Gastroesophageal sphincter (tissue), 3 donors: ENCODE measurements at regions not wholly inside any gene's neighbourhood (a gene's known extent, or its start where the extent isn't known, plus 50 kb on each side); places are given as distances from the start of the nearest gene placed in this dataset.

Experiments used
- EP300 ChIP-seq: sonication (generic); formaldehyde crosslinking; IDR thresholded peaks from one replicate; pipeline ENCODE4 v1.6.1; 2017; ENCODE audit warnings: antibody characterized with exemption, mild to moderate bottlenecking
- POLR2A ChIP-seq, 2 donors: fragments of 450-650 bp; IDR thresholded peaks; one replicate each; pipeline ENCODE4 v1.6.1; 2017; ENCODE audit warnings: antibody characterized with exemption in 2 of 2, mild to moderate bottlenecking in 2 of 2, moderate library complexity in 1 of 2
- POLR2AphosphoS5 ChIP-seq: sonication (generic); formaldehyde crosslinking; IDR thresholded peaks from one replicate; pipeline ENCODE4 v1.6.1; 2017; ENCODE audit warnings: antibody characterized with exemption
- TF ChIP-seq, protein P1 (sequence below), 4 experiments: fragments of 200-600 bp in 2 of 4; fragments of 450-650 bp in 2 of 4; sonication (generic) in 1 of 4; IDR thresholded peaks; one replicate each; pipeline ENCODE4 v1.5.1; 2017 to 2019; ENCODE audit warnings: antibody characterized with exemption in 4 of 4, mild to moderate bottlenecking in 2 of 4, moderate library complexity in 2 of 4

DNA sequence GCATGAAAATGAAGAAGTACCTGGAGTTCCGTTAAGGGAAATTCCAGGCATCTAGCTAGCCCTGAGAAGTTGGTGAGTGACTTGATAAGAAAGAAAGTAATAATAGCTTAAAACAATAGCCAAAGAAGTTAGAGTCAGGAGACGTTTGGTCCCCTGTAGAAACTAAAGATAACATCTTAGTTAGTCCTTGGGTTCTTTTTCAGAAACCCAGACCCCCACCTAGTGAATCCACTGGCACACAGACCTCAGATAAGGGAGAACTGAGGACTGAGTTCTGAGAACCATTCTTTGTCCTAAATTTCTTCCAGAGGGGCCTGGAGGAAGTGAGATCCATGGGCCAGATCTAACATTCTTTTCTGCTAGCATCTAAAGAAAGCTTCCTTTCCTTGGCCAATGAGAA, 335.4 kb downstream of the SLC4A3 start:
- TF ChIP-seq, protein P1, sequence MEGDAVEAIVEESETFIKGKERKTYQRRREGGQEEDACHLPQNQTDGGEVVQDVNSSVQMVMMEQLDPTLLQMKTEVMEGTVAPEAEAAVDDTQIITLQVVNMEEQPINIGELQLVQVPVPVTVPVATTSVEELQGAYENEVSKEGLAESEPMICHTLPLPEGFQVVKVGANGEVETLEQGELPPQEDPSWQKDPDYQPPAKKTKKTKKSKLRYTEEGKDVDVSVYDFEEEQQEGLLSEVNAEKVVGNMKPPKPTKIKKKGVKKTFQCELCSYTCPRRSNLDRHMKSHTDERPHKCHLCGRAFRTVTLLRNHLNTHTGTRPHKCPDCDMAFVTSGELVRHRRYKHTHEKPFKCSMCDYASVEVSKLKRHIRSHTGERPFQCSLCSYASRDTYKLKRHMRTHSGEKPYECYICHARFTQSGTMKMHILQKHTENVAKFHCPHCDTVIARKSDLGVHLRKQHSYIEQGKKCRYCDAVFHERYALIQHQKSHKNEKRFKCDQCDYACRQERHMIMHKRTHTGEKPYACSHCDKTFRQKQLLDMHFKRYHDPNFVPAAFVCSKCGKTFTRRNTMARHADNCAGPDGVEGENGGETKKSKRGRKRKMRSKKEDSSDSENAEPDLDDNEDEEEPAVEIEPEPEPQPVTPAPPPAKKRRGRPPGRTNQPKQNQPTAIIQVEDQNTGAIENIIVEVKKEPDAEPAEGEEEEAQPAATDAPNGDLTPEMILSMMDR (IDR thresholded peaks at IDR 0.05): no peak
- no peak for TF ChIP-seq POLR2AphosphoS5
- TF ChIP-seq POLR2A (IDR thresholded peaks at IDR 0.05): no peak
- TF ChIP-seq EP300: no peak
